HG03565 (cell line): ENCODE measurements at regions not wholly inside any gene's neighbourhood (a gene's known extent, or its start where the extent isn't known, plus 50 kb on each side); places are given as distances from the start of the nearest gene placed in this dataset.

Experiments used
- ATAC-seq: cut with Tn5 transposase; IDR thresholded peaks from one replicate; pipeline ENCODE4 v1.9.1; 2021; ENCODE audit warnings: mild to moderate bottlenecking, moderate library complexity; ENCODE audit not compliant: unreplicated experiment

- ATAC-seq = no peak
These were observed 368.8 kb downstream of the GASK1B start for GRCh38 chr4:157803845-157804521.

- ATAC-seq = no peak
These were observed 369.4 kb downstream of the GASK1B start for GRCh38 chr4:157803421-157803820.

- no peak for ATAC-seq
These were observed 377.3 kb downstream of the GASK1B start for GRCh38 chr4:157795495-157795894.

- no peak for ATAC-seq
These were observed 380.1 kb downstream of the GASK1B start for GRCh38 chr4:157792716-157793115.

GRCh38 chr4:157791236-157791635 lies 381.6 kb downstream of the GASK1B start:
- ATAC-seq = no peak

GRCh38 chr4:157787618-157788017 lies 385.2 kb downstream of the GASK1B start:
- ATAC-seq = no peak

GRCh38 chr4:157781361-157781760 lies 391.5 kb downstream of the GASK1B start:
- ATAC-seq = no peak

- ATAC-seq = no peak
These were observed 393.7 kb downstream of the GASK1B start for GRCh38 chr4:157779081-157779480.

GRCh38 chr4:157776930-157777528 lies 395.8 kb downstream of the GASK1B start:
- ATAC-seq = no peak

GRCh38 chr4:157775971-157776370 lies 396.9 kb downstream of the GASK1B start:
- no peak for ATAC-seq

- ATAC-seq = no peak
These were observed 399.9 kb downstream of the GASK1B start for GRCh38 chr4:157772907-157773306.

- no peak for ATAC-seq
These were observed 404.4 kb downstream of the GASK1B start for GRCh38 chr4:157768419-157768818.

- no peak for ATAC-seq
These were observed 409.3 kb downstream of the GASK1B start for GRCh38 chr4:157763490-157763889.

GRCh38 chr4:157754410-157754809 lies 418.4 kb downstream of the GASK1B start:
- no peak for ATAC-seq

GRCh38 chr4:157751631-157752030 lies 421.2 kb downstream of the GASK1B start:
- no peak for ATAC-seq

GRCh38 chr4:157741642-157742041 lies 431.2 kb downstream of the GASK1B start:
- no peak for ATAC-seq

GRCh38 chr4:157739242-157739641 lies 433.6 kb downstream of the GASK1B start:
- no peak for ATAC-seq

- ATAC-seq = no peak
These were observed 444.6 kb downstream of the GASK1B start for GRCh38 chr4:157728215-157728614.

GRCh38 chr4:157727163-157727562 lies 445.7 kb downstream of the GASK1B start:
- no peak for ATAC-seq

GRCh38 chr4:157722146-157722545 lies 450.7 kb downstream of the GASK1B start:
- no peak for ATAC-seq

- no peak for ATAC-seq
These were observed 459.5 kb downstream of the GASK1B start for GRCh38 chr4:157713342-157713741.

- no peak for ATAC-seq
These were observed 466.7 kb downstream of the GASK1B start for GRCh38 chr4:157706155-157706554.

- ATAC-seq = no peak
These were observed 470.0 kb downstream of the GASK1B start for GRCh38 chr4:157702831-157703230.
